ENCODE measurements at regions not wholly inside any gene's neighbourhood (a gene's known extent, or its start where the extent isn't known, plus 50 kb on each side); places are given as distances from the start of the nearest gene placed in this dataset.

GRCh38 chr7:110095372-110096052, 995.4 kb upstream of the LRRN3 start:
- DNase-seq = no peak
- intact Hi-C loops (cut with DNase I) = no loop called here

DNA sequence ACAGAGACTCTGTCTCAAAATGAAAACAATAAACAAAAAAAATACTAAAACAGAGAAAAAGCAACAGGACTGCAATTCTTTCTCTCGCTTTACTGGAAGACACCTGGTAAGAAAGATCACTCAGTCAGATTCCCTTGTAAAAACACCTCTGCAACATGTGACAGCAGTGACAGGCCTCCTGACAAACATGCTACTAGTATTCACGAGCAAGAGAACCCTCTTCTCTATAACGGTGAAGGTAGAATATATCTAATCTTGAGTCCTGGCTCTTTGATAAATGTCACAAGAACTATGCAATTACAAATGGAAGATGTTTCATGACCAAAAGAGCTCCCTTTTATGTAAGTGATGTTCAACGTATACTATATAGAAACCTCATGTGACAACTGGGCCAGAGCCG, 986.7 kb upstream of the LRRN3 start:
- DNase-seq = no peak
- intact Hi-C loops (cut with DNase I) = no loop called here

DNA sequence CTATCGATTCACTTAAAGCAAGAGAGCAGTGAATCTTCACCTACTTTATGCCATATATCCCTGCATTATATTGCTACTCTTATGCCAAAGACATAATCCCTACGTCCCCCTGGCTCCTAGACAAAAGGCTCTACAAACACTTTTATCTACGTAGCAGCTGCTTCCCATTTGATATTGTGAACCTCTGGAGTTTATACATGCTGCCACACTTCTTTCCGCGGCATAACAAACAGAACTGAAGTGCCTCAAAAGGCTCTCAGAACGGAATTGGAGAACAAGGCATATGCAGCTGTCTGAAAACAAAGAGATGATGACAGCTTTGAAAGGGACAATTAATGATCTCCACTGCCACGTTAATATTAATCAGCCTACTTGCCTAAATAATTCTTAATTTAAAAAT, 985.6 kb upstream of the LRRN3 start:
- DNase-seq = no peak
- intact Hi-C loops (cut with DNase I) = no loop called here

DNA sequence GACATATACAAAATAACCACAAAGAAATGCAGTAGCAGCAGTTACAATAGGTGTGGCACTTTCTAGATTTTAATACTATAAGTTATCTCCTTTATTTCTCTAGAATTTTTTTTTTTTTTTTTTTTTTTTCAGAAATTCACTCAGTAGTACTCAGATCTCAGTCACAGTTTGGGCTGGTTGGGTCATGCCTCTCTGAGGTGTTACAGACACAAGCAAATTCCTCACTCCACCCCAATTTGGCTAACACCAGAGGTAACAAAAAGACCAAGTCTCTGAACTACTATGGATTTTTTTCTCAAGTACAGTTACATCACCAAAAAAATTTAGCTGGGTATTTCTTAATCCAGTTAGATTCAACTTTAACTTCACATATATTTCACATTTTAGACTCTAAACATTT, 985.1 kb upstream of the LRRN3 start:
- intact Hi-C loops (cut with DNase I) = no loop called here
- no peak for DNase-seq

DNA sequence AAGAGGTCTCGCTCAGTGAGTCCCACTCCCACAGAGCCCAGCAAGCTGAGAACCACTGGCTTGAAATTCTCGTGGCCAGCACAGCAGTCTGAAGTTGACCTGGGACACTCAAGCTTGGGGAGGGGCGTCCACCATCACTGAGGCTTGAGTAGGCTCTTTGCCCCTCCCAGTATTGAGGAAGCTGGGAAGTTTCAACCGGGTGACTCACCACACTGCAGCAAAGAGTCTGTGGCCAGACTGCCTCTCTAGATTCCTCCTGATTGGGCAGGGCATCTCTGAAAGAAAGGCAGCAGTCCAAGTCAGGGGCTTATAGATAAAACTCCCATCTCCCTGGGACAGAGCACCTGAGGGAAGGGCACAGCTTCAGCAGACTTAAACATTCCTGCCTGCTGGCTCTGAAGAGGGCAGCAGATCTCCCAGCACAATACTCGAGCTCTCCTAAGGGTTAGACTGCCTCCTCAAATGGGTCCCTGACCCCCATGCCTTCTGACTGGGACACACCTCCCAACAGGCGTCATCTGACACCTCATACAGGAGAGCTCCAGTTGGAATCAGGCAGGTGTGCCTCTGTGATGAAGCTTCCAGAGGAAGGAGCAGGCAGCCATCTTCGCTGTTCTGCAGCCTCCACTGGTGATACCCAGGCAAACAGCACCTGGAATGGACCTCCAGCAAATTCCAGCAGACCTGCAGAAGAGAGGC, 970.9 kb upstream of the LRRN3 start:
- no peak for DNase-seq
- intact Hi-C loops (cut with DNase I) = no loop called here

DNA sequence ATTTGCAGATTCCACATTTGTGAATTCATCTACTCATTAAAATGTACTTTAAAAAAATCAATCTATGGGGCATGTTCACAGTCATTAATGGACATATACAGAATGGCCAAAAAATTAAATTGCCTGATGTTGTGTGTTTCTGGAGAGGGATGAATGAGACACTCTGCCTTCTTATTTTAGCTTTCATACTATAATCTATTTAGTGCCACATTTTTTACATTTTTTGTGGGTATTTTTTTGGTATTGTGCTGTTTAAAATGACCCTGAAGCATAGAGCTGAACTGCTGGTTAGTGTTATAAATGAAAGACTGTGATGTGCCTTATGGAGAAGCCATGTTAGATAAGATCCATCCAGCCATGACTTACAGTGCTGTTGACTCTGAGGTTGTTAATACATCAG, 961.8 kb upstream of the LRRN3 start:
- DNase-seq = no peak
- intact Hi-C loops (cut with DNase I) = no loop called here

- intact Hi-C loops (cut with DNase I) = no loop called here
- DNase-seq = no peak
These were observed 960.3 kb upstream of the LRRN3 start for GRCh38 chr7:110130669-110131068.

DNA sequence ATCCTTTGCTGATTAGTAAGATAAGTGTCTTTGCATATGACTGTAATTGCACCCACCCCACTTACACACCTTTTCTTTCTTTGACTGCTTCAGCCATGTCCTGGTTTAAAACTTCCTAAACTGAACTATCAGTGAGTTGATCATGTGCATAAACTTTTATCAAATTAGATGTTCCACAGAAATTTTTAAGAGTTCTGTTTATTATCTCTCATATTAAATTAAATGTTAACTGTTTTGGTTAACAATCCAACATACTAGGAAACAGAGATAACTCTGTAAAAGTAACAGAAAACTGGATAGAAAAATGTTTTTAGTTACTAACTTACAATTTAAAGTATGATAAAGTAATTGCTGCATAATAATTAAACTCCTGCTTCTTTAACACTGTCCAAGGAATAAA, 959.6 kb upstream of the LRRN3 start:
- intact Hi-C loops (cut with DNase I) = no loop called here
- DNase-seq = no peak

DNA sequence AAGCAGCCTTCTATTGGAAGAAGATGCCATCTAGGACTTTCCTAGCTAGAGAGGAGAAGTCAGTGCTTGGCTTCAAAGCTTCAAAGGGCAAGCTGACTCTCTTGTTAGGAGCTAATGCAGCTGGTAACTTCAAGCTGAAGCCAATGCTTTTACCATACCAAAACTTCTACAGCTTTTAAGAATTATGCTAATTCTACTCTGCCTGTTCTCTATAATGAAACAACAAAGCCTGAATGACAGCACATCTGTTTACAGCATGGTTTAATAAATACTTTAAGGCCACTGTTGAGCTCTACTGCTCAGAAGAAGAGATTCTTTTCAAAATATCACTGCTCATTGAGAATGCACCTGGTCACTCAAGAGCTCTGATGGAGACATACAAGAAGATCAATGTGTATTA, 951.9 kb upstream of the LRRN3 start:
- no peak for DNase-seq
- intact Hi-C loops (cut with DNase I) = no loop called here

DNA sequence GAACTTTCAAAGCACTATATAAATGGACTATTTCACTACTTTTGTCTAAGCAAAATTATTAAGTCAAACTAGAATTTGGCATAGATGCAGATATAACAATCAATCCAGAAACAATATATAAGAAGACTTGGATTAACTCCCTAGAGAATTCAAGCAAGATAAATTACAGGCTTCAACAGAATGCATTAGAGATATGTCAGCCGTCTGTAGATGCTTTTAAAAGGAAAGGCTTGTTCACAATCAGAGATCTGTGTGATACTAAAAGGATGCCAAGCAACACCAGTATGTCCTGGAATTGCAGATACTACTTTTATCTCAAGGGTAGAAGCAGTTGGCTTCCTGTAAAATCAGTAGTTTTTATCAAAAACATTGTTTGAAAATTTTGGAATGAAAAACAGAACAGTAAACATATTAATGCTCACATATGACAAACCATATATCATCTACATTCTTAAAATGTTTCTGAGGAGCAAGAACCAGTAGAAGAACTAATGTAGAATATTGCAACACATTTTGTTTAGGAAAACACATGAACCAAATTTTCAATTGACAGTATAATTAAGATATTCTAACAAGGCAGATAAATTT, 947.9 kb upstream of the LRRN3 start:
- DNase-seq = no peak

DNA sequence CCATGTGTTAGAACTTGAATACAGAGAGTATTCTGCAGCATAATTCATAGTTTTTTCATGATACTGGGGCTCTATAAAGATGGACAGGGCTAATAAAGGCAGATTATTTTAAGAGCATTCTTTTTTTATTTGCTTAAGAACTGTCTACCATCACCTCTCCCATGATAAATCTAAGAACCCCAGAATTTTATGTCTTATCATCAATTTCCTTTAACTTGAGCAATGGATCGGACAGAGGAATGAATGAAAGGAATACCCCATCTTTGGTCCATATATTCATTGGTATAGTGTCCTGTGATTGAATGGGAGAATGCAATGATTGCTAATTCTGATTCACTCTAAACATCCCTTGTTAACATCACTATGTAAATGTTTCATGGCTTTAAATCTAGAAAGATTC, 946.3 kb upstream of the LRRN3 start:
- intact Hi-C loops (cut with DNase I) = no loop called here
- no peak for DNase-seq

More for the DNA sequence above, 947.9 kb upstream of the LRRN3 start:
- intact Hi-C loops (cut with DNase I) = no loop called here

DNA sequence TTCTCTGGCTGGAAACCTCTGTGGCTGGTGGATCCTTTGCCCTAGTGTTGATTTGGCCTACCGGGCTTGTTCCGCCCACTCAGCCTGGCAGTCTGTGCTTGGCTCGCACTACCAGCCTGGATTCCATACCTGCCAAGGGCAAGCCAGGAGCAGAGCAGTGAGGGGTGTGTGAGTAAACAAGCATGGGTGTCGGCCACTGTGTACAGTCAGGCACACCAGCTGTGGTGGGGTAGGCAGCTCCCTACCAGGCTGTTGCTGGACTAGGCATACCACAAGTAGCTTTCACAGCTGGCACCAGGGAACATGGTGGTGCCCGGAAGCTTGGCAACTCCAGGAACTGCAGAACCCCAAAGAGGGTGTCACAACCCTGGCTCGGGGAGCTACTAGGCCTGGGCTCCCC, 942.9 kb upstream of the LRRN3 start:
- no peak for DNase-seq
- intact Hi-C loops (cut with DNase I) = no loop called here

- intact Hi-C loops (cut with DNase I) = no loop called here
- no peak for DNase-seq
These were observed 937.7 kb upstream of the LRRN3 start for GRCh38 chr7:110153222-110153621.

DNA sequence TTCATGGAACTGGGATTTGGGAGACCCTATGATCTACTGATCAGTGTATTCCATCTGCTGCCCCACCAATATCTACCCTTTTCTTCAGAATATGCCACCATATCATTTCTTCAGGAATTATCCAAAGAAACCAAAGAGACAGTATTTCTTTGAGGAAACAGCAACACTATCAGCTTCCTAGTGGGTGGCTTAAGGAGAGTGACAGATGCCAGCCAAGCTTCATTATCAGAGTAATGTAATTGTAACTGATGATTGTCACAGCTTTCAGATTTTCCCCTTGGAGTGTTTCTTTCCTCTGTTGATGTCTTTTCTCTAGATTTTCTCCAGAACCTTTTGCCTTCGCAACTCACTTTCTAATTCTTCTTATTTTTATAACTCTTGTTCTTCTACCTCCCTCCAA, 934.4 kb upstream of the LRRN3 start:
- DNase-seq = no peak
- intact Hi-C loops (cut with DNase I) = no loop called here

DNA sequence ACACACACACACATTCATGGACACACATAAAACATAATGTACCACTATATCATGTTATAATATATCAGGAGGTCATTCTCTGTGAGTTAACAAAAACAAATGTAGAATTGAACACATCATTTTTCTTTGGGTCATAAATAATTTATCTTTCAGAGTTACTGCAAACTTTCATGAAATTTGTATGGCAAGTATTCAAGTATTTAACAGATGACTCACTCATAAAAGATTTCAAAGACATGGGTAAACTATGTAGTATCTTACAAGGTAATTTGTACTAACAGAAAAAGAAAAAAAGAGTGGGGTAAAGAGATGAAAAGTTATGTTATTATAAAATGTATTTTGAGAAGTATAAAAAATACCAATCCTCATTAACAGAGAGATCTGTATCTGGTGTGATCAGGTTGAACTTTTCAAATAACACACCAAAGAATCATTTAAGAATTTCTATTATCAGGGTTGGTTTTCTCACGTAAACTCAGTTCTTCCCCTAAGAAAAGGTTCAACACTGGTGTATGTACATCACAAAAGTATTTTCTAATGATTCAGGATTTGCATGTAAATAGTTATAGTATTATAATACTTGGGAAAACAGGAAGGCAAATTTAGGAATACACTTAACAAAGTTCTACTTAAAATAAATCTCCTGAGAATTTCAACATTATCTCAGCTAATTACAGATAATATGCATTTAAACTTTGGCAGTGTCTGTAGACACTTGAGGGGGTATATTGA, 933.1 kb upstream of the LRRN3 start:
- DNase-seq = no peak
- intact Hi-C loops (cut with DNase I) = no loop called here

DNA sequence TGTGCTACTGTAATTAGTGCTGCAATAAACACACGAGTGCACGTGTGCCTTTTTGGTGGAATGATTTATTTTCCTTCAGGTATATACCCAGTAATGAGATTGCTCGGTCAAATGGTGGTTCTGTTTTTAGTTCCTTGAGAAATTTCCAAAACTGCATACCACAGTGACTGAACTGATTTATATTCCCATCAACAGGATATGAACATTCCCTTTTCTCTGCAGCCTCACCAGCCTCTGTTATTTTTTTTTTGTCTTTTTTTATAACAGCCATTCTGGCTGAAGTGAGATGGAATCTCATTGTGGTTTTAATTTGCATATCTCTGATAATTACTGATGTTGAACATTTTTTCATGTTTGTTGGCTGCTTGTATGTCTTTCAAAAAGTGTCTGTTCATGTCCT, 922.9 kb upstream of the LRRN3 start:
- intact Hi-C loops (cut with DNase I) = no loop called here
- DNase-seq = no peak

- intact Hi-C loops (cut with DNase I) = no loop called here
- no peak for DNase-seq
These were observed 920.1 kb upstream of the LRRN3 start for GRCh38 chr7:110170841-110171240.

- intact Hi-C loops (cut with DNase I) = no loop called here
- DNase-seq = no peak
These were observed 913.5 kb upstream of the LRRN3 start for GRCh38 chr7:110177463-110177862.

GRCh38 chr7:110179037-110179436, 911.9 kb upstream of the LRRN3 start:
- no peak for DNase-seq
- intact Hi-C loops (cut with DNase I) = no loop called here

DNA sequence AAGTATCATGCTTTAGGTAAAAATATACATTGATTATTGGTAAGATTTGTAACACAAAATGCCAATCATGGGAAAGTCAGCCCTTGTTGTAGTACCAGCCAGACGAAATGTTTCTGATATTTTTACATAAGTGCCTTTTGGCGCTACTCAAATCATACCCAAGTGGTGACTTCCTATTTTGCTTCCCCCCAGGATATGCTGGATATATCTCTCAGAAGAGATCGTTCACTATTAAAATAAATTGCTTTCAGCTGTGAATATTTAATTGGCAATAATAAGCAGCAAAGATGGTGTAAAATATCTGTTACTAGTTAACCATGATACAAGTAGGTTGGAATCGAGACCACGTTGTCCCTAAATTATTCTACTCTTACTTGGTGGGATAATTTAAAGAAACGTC, 909.2 kb upstream of the LRRN3 start:
- no peak for DNase-seq
- intact Hi-C loops (cut with DNase I) = no loop called here
